ENCODE measurements at regions not wholly inside any gene's neighbourhood (a gene's known extent, or its start where the extent isn't known, plus 50 kb on each side); places are given as distances from the start of the nearest gene placed in this dataset.
A peak's percentile ranks its signal among the peaks of the same experiment; 100 is the strongest.

DNA sequence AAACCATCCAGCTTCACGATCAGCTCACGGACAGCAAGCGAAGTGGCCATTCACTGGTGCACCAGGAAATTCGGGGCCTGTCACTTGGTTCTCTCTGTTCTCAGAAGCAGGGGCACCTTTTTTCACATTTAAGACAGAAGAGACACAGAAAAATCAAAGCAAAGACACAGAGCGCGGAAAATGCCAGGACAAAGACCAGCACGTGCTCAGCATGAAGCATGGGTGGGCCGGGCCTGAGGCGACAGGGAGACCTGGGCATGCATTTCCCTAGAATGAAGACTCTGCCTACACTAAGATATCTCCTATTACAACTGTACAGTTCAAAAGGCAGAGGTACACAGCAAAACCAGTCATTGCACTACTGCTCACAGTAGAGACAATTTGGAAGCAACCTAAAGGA lies 117.4 kb upstream of the ID2 start:
- H3K36me3 Mint-ChIP-seq, result no peaks in the 10 kb centered on the region
- H3K4me1 Mint-ChIP-seq (ENCODE audit: unreplicated experiment), result peaks cover 28% of the 10 kb centered on the region
- TF ChIP-seq, protein P1, sequence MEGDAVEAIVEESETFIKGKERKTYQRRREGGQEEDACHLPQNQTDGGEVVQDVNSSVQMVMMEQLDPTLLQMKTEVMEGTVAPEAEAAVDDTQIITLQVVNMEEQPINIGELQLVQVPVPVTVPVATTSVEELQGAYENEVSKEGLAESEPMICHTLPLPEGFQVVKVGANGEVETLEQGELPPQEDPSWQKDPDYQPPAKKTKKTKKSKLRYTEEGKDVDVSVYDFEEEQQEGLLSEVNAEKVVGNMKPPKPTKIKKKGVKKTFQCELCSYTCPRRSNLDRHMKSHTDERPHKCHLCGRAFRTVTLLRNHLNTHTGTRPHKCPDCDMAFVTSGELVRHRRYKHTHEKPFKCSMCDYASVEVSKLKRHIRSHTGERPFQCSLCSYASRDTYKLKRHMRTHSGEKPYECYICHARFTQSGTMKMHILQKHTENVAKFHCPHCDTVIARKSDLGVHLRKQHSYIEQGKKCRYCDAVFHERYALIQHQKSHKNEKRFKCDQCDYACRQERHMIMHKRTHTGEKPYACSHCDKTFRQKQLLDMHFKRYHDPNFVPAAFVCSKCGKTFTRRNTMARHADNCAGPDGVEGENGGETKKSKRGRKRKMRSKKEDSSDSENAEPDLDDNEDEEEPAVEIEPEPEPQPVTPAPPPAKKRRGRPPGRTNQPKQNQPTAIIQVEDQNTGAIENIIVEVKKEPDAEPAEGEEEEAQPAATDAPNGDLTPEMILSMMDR (conservative IDR thresholded peaks at IDR 0.05), result no peak
- DNase-seq (ENCODE audit: extremely low spot score, unreplicated experiment), result no peak
- peaks cover 11% of the 10 kb centered on the region for H3K9me3 Mint-ChIP-seq
- H3K4me3 Mint-ChIP-seq, result no peak overlapping the region
- H3K27me3 Mint-ChIP-seq, result no peaks in the 10 kb centered on the region
- H3K27ac Mint-ChIP-seq, result no peak overlapping the region

DNA sequence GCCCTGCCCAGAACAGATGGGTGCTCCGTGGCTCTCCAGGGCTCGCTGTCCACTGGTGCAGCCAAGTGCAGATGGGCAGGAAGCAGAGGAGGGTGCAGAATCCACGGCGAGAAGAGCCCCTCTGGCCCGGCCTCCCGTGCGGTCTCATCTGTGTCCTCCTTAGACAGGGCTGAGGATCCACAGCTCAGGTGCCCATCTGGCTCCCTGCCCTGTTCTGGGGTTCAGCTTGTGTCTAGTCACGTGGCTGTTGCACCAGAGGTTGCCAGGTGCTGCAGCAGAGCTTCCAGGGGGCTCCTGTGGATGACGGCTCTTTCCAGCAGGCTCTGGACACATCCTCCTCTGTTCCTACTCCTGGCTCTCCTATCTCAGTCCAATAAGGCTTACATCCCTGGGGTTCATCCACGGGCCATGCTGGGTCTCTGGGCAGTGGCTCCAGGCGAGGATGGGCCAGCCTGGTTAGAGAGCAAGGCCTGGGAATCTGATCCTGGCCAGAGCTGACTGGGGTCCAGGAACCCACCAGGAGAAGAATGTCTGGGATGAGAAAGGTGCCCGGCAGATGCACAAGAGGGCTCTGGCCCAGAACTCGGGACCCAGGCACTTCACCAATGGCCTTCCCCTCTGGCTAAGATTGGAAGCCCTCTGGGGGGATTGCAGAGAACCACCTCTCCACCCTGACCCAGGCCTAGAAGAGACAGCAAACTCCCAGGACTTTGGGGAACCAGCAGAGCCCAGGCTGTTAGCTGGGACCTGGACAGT lies 116.3 kb upstream of the ID2 start:
- Mint-ChIP-seq H3K9me3 (peaks cover 11% of the 10 kb centered on the region), H3K27me3 (no peaks in the 10 kb centered on the region), H3K27ac (no peak overlapping the region), H3K4me1 (ENCODE audit: unreplicated experiment) (peaks cover 36% of the 10 kb centered on the region), H3K36me3 (no peaks in the 10 kb centered on the region), H3K4me3 (no peak overlapping the region)
- TF ChIP-seq, protein P1 (conservative IDR thresholded peaks at IDR 0.05), result no peak
- no peak for DNase-seq (ENCODE audit: extremely low spot score, unreplicated experiment)

DNA sequence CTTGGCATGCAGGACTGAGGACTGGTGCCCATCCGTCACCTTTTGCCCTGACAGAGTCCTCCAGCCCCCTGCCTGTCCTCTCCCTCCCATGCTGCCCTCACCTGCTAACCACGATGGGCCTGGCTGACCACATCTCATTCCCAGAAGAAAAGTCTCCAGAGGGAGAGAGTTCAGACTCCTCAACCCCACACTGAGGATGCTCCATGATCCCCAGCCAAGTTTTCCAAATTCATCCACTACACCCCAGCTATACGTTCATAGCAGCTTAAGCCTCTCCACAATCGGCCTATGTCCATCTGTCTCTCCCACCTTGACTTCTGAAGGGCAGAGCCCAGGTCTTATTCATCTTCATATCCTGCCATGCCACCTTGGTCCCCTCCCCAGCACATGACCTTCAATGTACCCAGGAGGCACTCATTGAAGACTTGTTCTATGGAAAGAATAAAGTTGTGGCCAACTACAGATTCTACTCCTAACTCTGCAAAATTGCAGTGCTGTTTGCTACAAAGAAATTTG lies 115.6 kb upstream of the ID2 start:
- Mint-ChIP-seq H3K27me3 (no peaks in the 10 kb centered on the region), H3K36me3 (no peaks in the 10 kb centered on the region), H3K27ac (peak overlapping the region; percentile 6), H3K4me1 (ENCODE audit: unreplicated experiment) (peaks cover 36% of the 10 kb centered on the region), H3K9me3 (peaks cover 11% of the 10 kb centered on the region), H3K4me3 (no peak overlapping the region)
- TF ChIP-seq, protein P1 (conservative IDR thresholded peaks at IDR 0.05), result no peak
- no peak for DNase-seq (ENCODE audit: extremely low spot score, unreplicated experiment)

DNA sequence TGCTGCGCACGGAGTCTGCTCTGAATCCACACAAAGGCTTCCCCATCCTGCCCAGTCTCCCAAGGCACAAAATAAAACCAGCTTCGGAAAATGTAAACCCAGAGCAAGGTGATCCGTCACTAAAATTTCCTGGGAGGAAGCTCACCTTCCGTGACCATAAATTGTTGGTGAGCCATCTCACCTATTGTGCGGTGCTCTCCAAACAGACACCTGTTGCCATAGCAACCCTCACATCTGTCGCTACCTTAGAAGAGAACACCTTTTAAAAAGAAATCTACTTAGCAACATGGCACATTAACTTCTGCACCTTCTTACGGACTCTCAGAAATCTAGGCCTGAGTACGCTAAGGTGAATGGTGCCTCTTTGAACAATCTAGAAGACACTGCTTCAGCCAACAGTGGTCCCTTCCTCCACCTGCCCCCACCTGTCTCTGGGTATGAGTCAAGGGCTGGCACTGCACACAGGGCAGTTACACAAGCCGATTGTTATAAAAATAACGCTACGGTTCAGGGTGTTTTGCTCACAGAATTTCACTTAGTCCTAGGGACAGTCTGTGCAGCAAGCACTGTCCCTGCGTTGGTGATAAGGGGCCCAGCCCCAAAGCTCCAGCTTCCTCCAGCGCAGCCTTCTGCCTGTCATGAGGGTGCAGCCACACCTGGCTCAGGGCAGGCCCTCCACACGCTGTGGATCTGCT lies 114.9 kb upstream of the ID2 start:
- TF ChIP-seq, protein P1 (conservative IDR thresholded peaks at IDR 0.05), result no peak
- Mint-ChIP-seq H3K9me3 (peaks cover 10% of the 10 kb centered on the region), H3K27me3 (no peaks in the 10 kb centered on the region), H3K36me3 (no peaks in the 10 kb centered on the region), H3K27ac (peak overlapping the region; percentile 6), H3K4me3 (no peak overlapping the region), H3K4me1 (ENCODE audit: unreplicated experiment) (peaks cover 42% of the 10 kb centered on the region)
- peak; percentile 40 for DNase-seq (ENCODE audit: extremely low spot score, unreplicated experiment)

DNA sequence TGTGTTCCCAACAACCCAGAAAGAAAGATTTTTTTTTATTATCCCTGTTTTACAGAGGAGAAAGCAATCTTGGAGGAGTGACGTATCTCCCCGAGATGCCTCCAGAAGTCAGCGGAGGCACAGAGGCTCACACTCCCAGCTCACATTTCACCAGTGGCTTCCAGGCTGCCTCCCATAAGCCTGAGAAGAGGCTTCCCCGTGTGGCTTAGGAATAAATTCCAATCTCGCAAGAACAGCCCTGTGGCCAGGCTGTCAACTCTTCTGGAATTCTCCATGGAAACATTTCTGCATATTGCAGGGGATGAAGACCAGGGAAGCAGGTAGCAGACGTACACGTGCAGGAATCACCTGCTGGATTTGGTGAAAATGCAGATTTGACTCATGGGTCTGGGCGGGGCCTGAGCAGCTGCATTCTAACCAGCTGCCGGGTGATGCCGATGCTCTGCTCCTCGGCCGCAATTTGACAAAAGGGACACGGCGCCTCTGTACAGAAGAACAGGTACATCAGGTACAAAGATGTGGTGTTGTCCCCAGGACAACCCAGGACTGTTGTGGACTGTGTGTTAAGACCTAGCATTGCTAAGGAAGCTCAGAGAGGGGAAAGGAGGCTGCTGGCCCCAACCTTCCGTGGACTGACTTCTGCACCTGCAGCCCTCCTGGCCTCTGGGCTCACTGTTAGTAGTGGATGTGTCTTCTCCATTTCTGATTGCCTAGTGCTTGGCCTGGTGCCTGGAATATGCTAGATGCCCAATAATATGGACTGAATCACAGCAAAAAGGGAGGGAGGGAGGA lies 114.2 kb upstream of the ID2 start:
- Mint-ChIP-seq H3K4me3 (no peak overlapping the region), H3K27ac (no peak overlapping the region), H3K27me3 (no peaks in the 10 kb centered on the region), H3K9me3 (peaks cover 2% of the 10 kb centered on the region), H3K4me1 (ENCODE audit: unreplicated experiment) (peaks cover 47% of the 10 kb centered on the region), H3K36me3 (no peaks in the 10 kb centered on the region)
- DNase-seq (ENCODE audit: extremely low spot score, unreplicated experiment), result peak; percentile 48
- TF ChIP-seq, protein P1 (conservative IDR thresholded peaks at IDR 0.05), result no peak

Data from type B pancreatic cell (in vitro differentiated cells).